DOHH2 (cell line): ENCODE measurements at regions not wholly inside any gene's neighbourhood (a gene's known extent, or its start where the extent isn't known, plus 50 kb on each side); places are given as distances from the start of the nearest gene placed in this dataset.

Experiments
- H3F3A ChIP-seq: fragments of 200-600 bp; sonication (generic), shearing (Covaris generic); 2 replicates; pipeline ENCODE4 v1.6.0; 2016; ENCODE audit warnings: antibody characterized with exemption, mild to moderate bottlenecking; ENCODE audit not compliant: control insufficient read depth, insufficient read depth
- H3K27ac ChIP-seq: fragments of 200-600 bp; sonication (generic); 2 replicates; pipeline ENCODE4 v1.5.1; 2014; ENCODE audit warnings: low read depth, mild to moderate bottlenecking, low read length, moderate library complexity
- H3K27me3 ChIP-seq: fragments of 200-600 bp; sonication (generic); 2 replicates; pipeline ENCODE4 v1.6.1; 2014; ENCODE audit warnings: mild to moderate bottlenecking, low read length, mixed read lengths; ENCODE audit not compliant: control insufficient read depth
- H3K36me3 ChIP-seq: fragments of 200-600 bp; sonication (generic); 2 replicates; pipeline ENCODE4 v1.6.1; 2014; ENCODE audit warnings: mild to moderate bottlenecking, low read length, moderate library complexity, mixed read lengths; ENCODE audit not compliant: control insufficient read depth
- H3K4me1 ChIP-seq: fragments of 200-600 bp; sonication (generic); 2 replicates; pipeline ENCODE4 v1.6.1; 2014; ENCODE audit warnings: mild to moderate bottlenecking, low read length, mixed read lengths; ENCODE audit not compliant: control insufficient read depth
- H3K4me2 ChIP-seq: fragments of 200-600 bp; sonication (generic); 2 replicates; pipeline ENCODE4 v1.6.0; 2014; ENCODE audit warnings: mild to moderate bottlenecking, low read length, moderate library complexity
- H3K4me3 ChIP-seq: fragments of 200-600 bp; sonication (generic); 2 replicates; pipeline ENCODE4 v1.5.1; 2014; ENCODE audit warnings: mild to moderate bottlenecking, low read length, mixed read lengths
- H3K79me2 ChIP-seq: fragments of 200-600 bp; sonication (generic); 2 replicates; pipeline ENCODE4 v1.6.1; 2014; ENCODE audit warnings: mild to moderate bottlenecking, low read length, mixed read lengths; ENCODE audit not compliant: control insufficient read depth
- H3K9me2 ChIP-seq: fragments of 200-600 bp; sonication (generic); replicated peaks from 2 replicates; pipeline ENCODE4 v1.6.1; 2014; ENCODE audit warnings: mild to moderate bottlenecking, low read length, mixed read lengths; ENCODE audit not compliant: control insufficient read depth
- H3K9me3 ChIP-seq: fragments of 200-600 bp; sonication (generic); 2 replicates; pipeline ENCODE4 v1.6.1; 2014; ENCODE audit warnings: antibody characterized with exemption, low read length, mixed read lengths; ENCODE audit not compliant: control insufficient read depth, insufficient read depth
- H4K20me1 ChIP-seq: fragments of 200-600 bp; sonication (generic); 2 replicates; pipeline ENCODE4 v1.6.0; 2014; ENCODE audit warnings: low read depth, mild to moderate bottlenecking, antibody characterized with exemption, low read length, moderate library complexity; ENCODE audit not compliant: control insufficient read depth, insufficient read depth
- CTCF ChIP-seq: fragments of 200-600 bp; sonication (generic); IDR thresholded peaks from one replicate; pipeline ENCODE4 v1.5.1; 2014; ENCODE audit warnings: antibody characterized with exemption, mild to moderate bottlenecking, low read depth, low read length; ENCODE audit not compliant: poor library complexity, severe bottlenecking
- EZH2phosphoT487 ChIP-seq: fragments of 200-600 bp; sonication (generic); IDR thresholded peaks from 2 replicates; pipeline ENCODE4 v1.6.1; 2017; ENCODE audit warnings: borderline replicate concordance, mild to moderate bottlenecking, antibody characterized with exemption, low read length, moderate library complexity, mixed read lengths

- H3F3A ChIP-seq: no peaks in the 10 kb centered on the region
- H3K4me1 ChIP-seq: no peaks in the 10 kb centered on the region
- H3K9me2 ChIP-seq: no peaks in the 10 kb centered on the region
- no peak overlapping the region for H3K27ac ChIP-seq
- H3K4me3 ChIP-seq: no peak overlapping the region
- H3K36me3 ChIP-seq: no peaks in the 10 kb centered on the region
- TF ChIP-seq EZH2phosphoT487 (no peak), CTCF (no peak)
- no peaks in the 10 kb centered on the region for H3K27me3 ChIP-seq
- no peaks in the 10 kb centered on the region for H3K9me3 ChIP-seq
- H3K4me2 ChIP-seq: no peak overlapping the region
- no peaks in the 10 kb centered on the region for H3K79me2 ChIP-seq
- no peaks in the 10 kb centered on the region for H4K20me1 ChIP-seq
These were observed 549.5 kb downstream of the C4orf33 start for GRCh38 chr4:129645461-129645860.

GRCh38 chr4:129668092-129668491 lies 572.1 kb downstream of the C4orf33 start:
- TF ChIP-seq CTCF (no peak), EZH2phosphoT487 (no peak)
- Histone ChIP-seq H4K20me1 (no peaks in the 10 kb centered on the region), H3K4me1 (no peaks in the 10 kb centered on the region), H3K9me2 (no peaks in the 10 kb centered on the region), H3K4me3 (no peak overlapping the region), H3K9me3 (no peaks in the 10 kb centered on the region), H3F3A (no peaks in the 10 kb centered on the region), H3K27me3 (no peaks in the 10 kb centered on the region), H3K4me2 (no peak overlapping the region), H3K79me2 (no peaks in the 10 kb centered on the region), H3K27ac (no peak overlapping the region), H3K36me3 (no peaks in the 10 kb centered on the region)

GRCh38 chr4:129672941-129673340 lies 577.0 kb downstream of the C4orf33 start:
- no peak for TF ChIP-seq EZH2phosphoT487
- no peak for TF ChIP-seq CTCF

GRCh38 chr4:129675036-129675435 lies 579.1 kb downstream of the C4orf33 start:
- no peaks in the 10 kb centered on the region for H3K9me3 ChIP-seq
- H3K27ac ChIP-seq: no peak overlapping the region
- no peaks in the 10 kb centered on the region for H3F3A ChIP-seq
- TF ChIP-seq CTCF: no peak
- TF ChIP-seq EZH2phosphoT487: no peak
- H3K4me1 ChIP-seq: no peaks in the 10 kb centered on the region
- no peaks in the 10 kb centered on the region for H3K9me2 ChIP-seq
- no peak overlapping the region for H3K4me2 ChIP-seq
- no peaks in the 10 kb centered on the region for H3K36me3 ChIP-seq
- no peak overlapping the region for H3K4me3 ChIP-seq
- H4K20me1 ChIP-seq: no peaks in the 10 kb centered on the region
- no peaks in the 10 kb centered on the region for H3K27me3 ChIP-seq
- no peaks in the 10 kb centered on the region for H3K79me2 ChIP-seq

More at GRCh38 chr4:129672941-129673340, 577.0 kb downstream of the C4orf33 start:
- H3K9me2 ChIP-seq: no peaks in the 10 kb centered on the region
- no peak overlapping the region for H3K4me3 ChIP-seq
- H3K27me3 ChIP-seq: no peaks in the 10 kb centered on the region
- no peaks in the 10 kb centered on the region for H3K79me2 ChIP-seq
- H4K20me1 ChIP-seq: no peaks in the 10 kb centered on the region
- no peak overlapping the region for H3K27ac ChIP-seq
- H3K9me3 ChIP-seq: no peaks in the 10 kb centered on the region
- H3K4me2 ChIP-seq: no peak overlapping the region
- no peaks in the 10 kb centered on the region for H3K4me1 ChIP-seq
- H3K36me3 ChIP-seq: no peaks in the 10 kb centered on the region
- H3F3A ChIP-seq: no peaks in the 10 kb centered on the region
